Right lobe of liver (tissue), 4 donors: ENCODE measurements at regions not wholly inside any gene's neighbourhood (a gene's known extent, or its start where the extent isn't known, plus 50 kb on each side); places are given as distances from the start of the nearest gene placed in this dataset.

Experiments used
- POLR2A ChIP-seq: fragments of 450-650 bp; IDR thresholded peaks from one replicate; pipeline ENCODE4 v1.6.1; 2017; ENCODE audit warnings: antibody characterized with exemption, mild to moderate bottlenecking
- TF ChIP-seq, protein P1 (sequence below), 4 donors: fragments of 200-600 bp in 3 of 4; fragments of 450-650 bp in 1 of 4; IDR thresholded peaks; one replicate each; pipeline versions ENCODE4 v1.5.1 to v1.8.0; 2016 to 2022; ENCODE audit warnings: antibody characterized with exemption in 4 of 4, mild to moderate bottlenecking in 2 of 4
- donor health status: DM: no; HTN: no; CAD: no.
- donor health status: DM: no; HTN: no; CAD: no.
- donor health status: DM: no; HTN: yes; CAD: no.

DNA sequence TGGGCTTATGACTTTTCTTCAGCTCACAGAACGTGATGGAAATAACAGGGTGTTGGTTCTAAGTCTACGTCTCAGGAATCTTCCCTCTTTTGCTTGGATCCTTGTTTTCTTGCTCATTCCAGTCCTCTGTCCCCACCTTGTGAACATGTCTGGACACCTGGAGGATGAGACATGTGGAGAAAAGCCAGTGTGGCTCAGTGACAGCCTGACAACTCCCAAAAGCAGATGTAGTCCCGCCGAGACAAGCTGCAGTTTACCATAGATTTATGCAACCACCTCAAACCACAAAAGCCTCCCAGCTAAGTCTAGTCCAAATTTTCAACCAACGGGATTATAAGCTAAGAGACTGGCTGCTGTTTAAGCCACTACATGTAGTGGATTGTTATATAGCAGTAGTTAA lies 476.1 kb downstream of the SH2D4B start:
- TF ChIP-seq, protein P1, sequence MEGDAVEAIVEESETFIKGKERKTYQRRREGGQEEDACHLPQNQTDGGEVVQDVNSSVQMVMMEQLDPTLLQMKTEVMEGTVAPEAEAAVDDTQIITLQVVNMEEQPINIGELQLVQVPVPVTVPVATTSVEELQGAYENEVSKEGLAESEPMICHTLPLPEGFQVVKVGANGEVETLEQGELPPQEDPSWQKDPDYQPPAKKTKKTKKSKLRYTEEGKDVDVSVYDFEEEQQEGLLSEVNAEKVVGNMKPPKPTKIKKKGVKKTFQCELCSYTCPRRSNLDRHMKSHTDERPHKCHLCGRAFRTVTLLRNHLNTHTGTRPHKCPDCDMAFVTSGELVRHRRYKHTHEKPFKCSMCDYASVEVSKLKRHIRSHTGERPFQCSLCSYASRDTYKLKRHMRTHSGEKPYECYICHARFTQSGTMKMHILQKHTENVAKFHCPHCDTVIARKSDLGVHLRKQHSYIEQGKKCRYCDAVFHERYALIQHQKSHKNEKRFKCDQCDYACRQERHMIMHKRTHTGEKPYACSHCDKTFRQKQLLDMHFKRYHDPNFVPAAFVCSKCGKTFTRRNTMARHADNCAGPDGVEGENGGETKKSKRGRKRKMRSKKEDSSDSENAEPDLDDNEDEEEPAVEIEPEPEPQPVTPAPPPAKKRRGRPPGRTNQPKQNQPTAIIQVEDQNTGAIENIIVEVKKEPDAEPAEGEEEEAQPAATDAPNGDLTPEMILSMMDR (IDR thresholded peaks at IDR 0.05) = no peak
- TF ChIP-seq POLR2A = no peak
